Thyroid gland (tissue), 4 donors: ENCODE measurements at regions not wholly inside any gene's neighbourhood (a gene's known extent, or its start where the extent isn't known, plus 50 kb on each side); places are given as distances from the start of the nearest gene placed in this dataset.

Experiments
- POLR2A ChIP-seq, 2 donors: fragments of 450-650 bp; IDR thresholded peaks; one replicate each; pipeline ENCODE4 v1.6.1; 2017; ENCODE audit warnings: antibody characterized with exemption in 2 of 2, mild to moderate bottlenecking in 2 of 2, moderate library complexity in 1 of 2
- TF ChIP-seq, protein P1 (sequence below), 6 experiments: fragments of 200-600 bp in 3 of 6; fragments of 450-650 bp in 3 of 6; sonication (generic) in 3 of 6; IDR thresholded peaks; one replicate each; pipeline ENCODE4 v1.5.1; 2016 to 2019; ENCODE audit warnings: antibody characterized with exemption in 6 of 6, mild to moderate bottlenecking in 2 of 6, inconsistent platforms in 1 of 6, moderate library complexity in 1 of 6

DNA sequence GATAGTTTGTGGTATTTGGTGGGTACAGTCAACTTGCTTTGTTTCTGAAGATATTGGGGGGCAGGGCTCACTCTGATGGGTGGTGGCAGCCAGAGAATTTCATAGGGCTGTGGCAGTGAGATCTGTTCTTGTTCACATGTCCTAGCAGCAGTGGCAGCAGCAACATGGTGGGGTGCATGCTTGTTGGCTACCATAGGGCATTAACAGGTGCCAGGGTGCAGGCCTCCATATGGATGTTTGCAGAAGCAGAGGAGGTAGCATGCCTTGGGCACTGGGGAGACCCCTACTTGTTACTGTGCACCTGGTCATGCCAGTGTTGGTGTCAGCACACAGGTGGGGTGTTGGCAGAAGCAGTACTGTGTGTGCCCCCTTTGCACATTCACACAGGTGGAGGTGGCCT lies 96.3 kb upstream of the ZC4H2 start:
- no peak for TF ChIP-seq POLR2A (IDR thresholded peaks at IDR 0.05)
- TF ChIP-seq, protein P1, sequence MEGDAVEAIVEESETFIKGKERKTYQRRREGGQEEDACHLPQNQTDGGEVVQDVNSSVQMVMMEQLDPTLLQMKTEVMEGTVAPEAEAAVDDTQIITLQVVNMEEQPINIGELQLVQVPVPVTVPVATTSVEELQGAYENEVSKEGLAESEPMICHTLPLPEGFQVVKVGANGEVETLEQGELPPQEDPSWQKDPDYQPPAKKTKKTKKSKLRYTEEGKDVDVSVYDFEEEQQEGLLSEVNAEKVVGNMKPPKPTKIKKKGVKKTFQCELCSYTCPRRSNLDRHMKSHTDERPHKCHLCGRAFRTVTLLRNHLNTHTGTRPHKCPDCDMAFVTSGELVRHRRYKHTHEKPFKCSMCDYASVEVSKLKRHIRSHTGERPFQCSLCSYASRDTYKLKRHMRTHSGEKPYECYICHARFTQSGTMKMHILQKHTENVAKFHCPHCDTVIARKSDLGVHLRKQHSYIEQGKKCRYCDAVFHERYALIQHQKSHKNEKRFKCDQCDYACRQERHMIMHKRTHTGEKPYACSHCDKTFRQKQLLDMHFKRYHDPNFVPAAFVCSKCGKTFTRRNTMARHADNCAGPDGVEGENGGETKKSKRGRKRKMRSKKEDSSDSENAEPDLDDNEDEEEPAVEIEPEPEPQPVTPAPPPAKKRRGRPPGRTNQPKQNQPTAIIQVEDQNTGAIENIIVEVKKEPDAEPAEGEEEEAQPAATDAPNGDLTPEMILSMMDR (IDR thresholded peaks at IDR 0.05) = no peak
